HepG2 (cell line): ENCODE measurements at regions not wholly inside any gene's neighbourhood (a gene's known extent, or its start where the extent isn't known, plus 50 kb on each side); places are given as distances from the start of the nearest gene placed in this dataset.

Experiments
- ATAC-seq: fragments of 200-7000 bp; cut with Tn5 transposase; 3 replicates; pipeline ENCODE4 v1.9.1; 2020; ENCODE audit warnings: mild to moderate bottlenecking, moderate library complexity
- BruUV-seq: library from RNA; stranded (reverse); fragments of 400-500 nt; replicated peaks from 2 replicates; lab custom pipeline; 2021; lab: Mats Ljungman, UMichigan
- CTCF ChIA-PET: fragments of 300-600 bp; formaldehyde crosslinking; extraction: SDS; loops from one replicate; lab custom pipeline; 2021; ENCODE audit warnings: low total read pairs, inconsistent platforms, low intra/inter-chr PET ratio; lab: Yijun Ruan, JAX
- POLR2A ChIA-PET: fragments of 350-600 bp; sonication (Branson Sonifier 250); formaldehyde crosslinking; loops from one replicate; lab custom pipeline; 2020; ENCODE audit warnings: antibody characterized with exemption, inconsistent platforms; lab: Yijun Ruan, JAX
- DNase-seq: peaks from one replicate; pipeline ENCODE4 v3.0.0-alpha.2; 2015; ENCODE audit warnings: low spot score
- FAIRE-seq: peaks from 3 replicates; lab custom pipeline; 2011; peaks lifted over from hg19 to GRCh38; lab: Jason Lieb, UNC
- H2AFZ ChIP-seq: one replicate; pipeline ENCODE4 v1.6.1; 2011; ENCODE audit warnings: low read length, inconsistent platforms
- H3K27ac ChIP-seq: fragments of 300-600 bp; 3 replicates; pipeline ENCODE4 v1.8.0; 2011; ENCODE audit warnings: mixed run types, mild to moderate bottlenecking, mixed read lengths, low read length, inconsistent platforms; ENCODE audit not compliant: insufficient read depth; ENCODE audit errors: extremely low read length
- H3K27me3 ChIP-seq, 2 experiments: fragments of 200-600 bp in 1 of 2; 2 replicates in 1 of 2; 3 replicates in 1 of 2; pipeline versions ENCODE4 v1.6.0 to v1.8.0; 2011; ENCODE audit warnings: low read length in 2 of 2, mild to moderate bottlenecking in 2 of 2, moderate library complexity in 2 of 2, inconsistent platforms in 1 of 2; ENCODE audit not compliant: insufficient read depth in 2 of 2, control insufficient read depth in 1 of 2
- H3K36me3 ChIP-seq, 2 experiments: fragments of 200-600 bp in 1 of 2; replicated peaks in 1 of 2; 2 replicates in 1 of 2; 3 replicates in 1 of 2; pipeline versions ENCODE4 v1.5.1 to v1.8.0; 2011; ENCODE audit warnings: low read length in 2 of 2, inconsistent platforms in 1 of 2; ENCODE audit not compliant: insufficient read depth in 2 of 2, control insufficient read depth in 1 of 2
- H3K4me1 ChIP-seq: 2 replicates; pipeline ENCODE4 v1.5.1; 2012; ENCODE audit warnings: low read length, inconsistent platforms; ENCODE audit not compliant: insufficient read depth
- H3K4me2 ChIP-seq: 2 replicates; pipeline ENCODE4 v1.6.0; 2011; ENCODE audit warnings: low read depth, low read length, inconsistent platforms
- H3K4me3 ChIP-seq, 3 experiments: fragments of 200-600 bp in 1 of 3; sonication (generic), shearing (Covaris generic) in 1 of 3; replicated peaks in 1 of 3; 2 replicates each; pipeline ENCODE4 v1.5.1; 2011 to 2016; ENCODE audit warnings: low read length in 3 of 3, inconsistent platforms in 2 of 3, low read depth in 2 of 3, mild to moderate bottlenecking in 2 of 3, control low read depth in 1 of 3, mixed read lengths in 1 of 3; ENCODE audit not compliant: insufficient read depth in 1 of 3
- H3K79me2 ChIP-seq: one replicate; pipeline ENCODE4 v1.6.1; 2011; ENCODE audit warnings: low read length, inconsistent platforms; ENCODE audit not compliant: insufficient read depth
- H3K9ac ChIP-seq: 2 replicates; pipeline ENCODE4 v1.6.0; 2011; ENCODE audit warnings: mild to moderate bottlenecking, low read depth, low read length, inconsistent platforms; ENCODE audit not compliant: insufficient read depth
- H3K9me3 ChIP-seq: 2 replicates; pipeline ENCODE4 v1.5.1; 2012; ENCODE audit warnings: mild to moderate bottlenecking, low read length
- H4K20me1 ChIP-seq: 2 replicates; pipeline ENCODE4 v1.6.0; 2011; ENCODE audit warnings: inconsistent platforms, mild to moderate bottlenecking, low read length, moderate library complexity; ENCODE audit not compliant: insufficient read depth
- ATF4 ChIP-seq, 2 experiments: fragments of 450-650 bp in 1 of 2; sonication (generic) in 1 of 2; formaldehyde crosslinking; IDR thresholded peaks; 2 replicates each; pipeline versions ENCODE4 v1.5.0 to v1.8.0; 2020 to 2022; ENCODE audit warnings: mild to moderate bottlenecking in 1 of 2, missing genetic modification reagents in 1 of 2
- CC2D1A ChIP-seq: sonication (generic); formaldehyde crosslinking; IDR thresholded peaks from 2 replicates; pipeline ENCODE4 v1.8.1; 2023; ENCODE audit warnings: mild to moderate bottlenecking, missing genetic modification reagents
- CHD2 ChIP-seq: IDR thresholded peaks from 2 replicates; pipeline ENCODE4 v1.6.1; 2011; ENCODE audit warnings: low read depth, low read length, improper control_type of control experiment
- CREM ChIP-seq, 2 experiments: sonication (generic) in 1 of 2; formaldehyde crosslinking in 1 of 2; IDR thresholded peaks; 2 replicates each; pipeline versions ENCODE4 v1.4.0 to v1.6.1; 2016 to 2020; ENCODE audit warnings: antibody characterized with exemption in 1 of 2, mild to moderate bottlenecking in 1 of 2, missing genetic modification reagents in 1 of 2
- ERF ChIP-seq: IDR thresholded peaks from 2 replicates; pipeline ENCODE4 v1.6.1; 2018; ENCODE audit warnings: missing biosample characterization, missing genetic modification reagents
- HMGXB4 ChIP-seq, 2 experiments: sonication (generic) in 1 of 2; formaldehyde crosslinking in 1 of 2; IDR thresholded peaks; 2 replicates each; pipeline versions ENCODE4 v1.4.0 to v1.6.1; 2018 to 2020; ENCODE audit warnings: missing genetic modification reagents in 2 of 2, borderline replicate concordance in 1 of 2, low read depth in 1 of 2, mild to moderate bottlenecking in 1 of 2, missing biosample characterization in 1 of 2
- KLF11 ChIP-seq: IDR thresholded peaks from 2 replicates; pipeline ENCODE4 v1.6.1; 2016; ENCODE audit warnings: missing compliant biosample characterization
- KMT2B ChIP-seq: IDR thresholded peaks from 2 replicates; pipeline ENCODE4 v1.6.1; 2016; ENCODE audit warnings: missing genetic modification reagents, missing compliant biosample characterization
- LBX2 ChIP-seq: sonication (generic); formaldehyde crosslinking; IDR thresholded peaks from 2 replicates; pipeline ENCODE4 v1.5.0; 2020; ENCODE audit warnings: missing genetic modification reagents, mild to moderate bottlenecking, borderline replicate concordance
- PAF1 ChIP-seq: IDR thresholded peaks from 2 replicates; pipeline ENCODE4 v1.6.1; 2016; ENCODE audit warnings: missing genetic modification reagents, missing compliant biosample characterization
- PHF21A ChIP-seq: sonication (generic); formaldehyde crosslinking; IDR thresholded peaks from 2 replicates; pipeline ENCODE4 v1.5.0; 2020; ENCODE audit warnings: mild to moderate bottlenecking, missing genetic modification reagents
- SCMH1 ChIP-seq: sonication (generic); formaldehyde crosslinking; IDR thresholded peaks from 2 replicates; pipeline ENCODE4 v1.9.0; 2021; ENCODE audit warnings: missing genetic modification reagents, mild to moderate bottlenecking, borderline replicate concordance
- ZBTB43 ChIP-seq: sonication (generic); formaldehyde crosslinking; conservative IDR thresholded peaks from 2 replicates; pipeline ENCODE4 v1.4.0; 2020; ENCODE audit warnings: missing genetic modification reagents
- ZNF333 ChIP-seq: sonication (generic); formaldehyde crosslinking; IDR thresholded peaks from 2 replicates; pipeline ENCODE4 v1.4.0; 2020; ENCODE audit warnings: mild to moderate bottlenecking, missing genetic modification reagents, borderline replicate concordance
- ZNF550 ChIP-seq: sonication (generic); formaldehyde crosslinking; IDR thresholded peaks from 2 replicates; pipeline ENCODE4 v1.4.0; 2020; ENCODE audit warnings: mild to moderate bottlenecking, missing genetic modification reagents, borderline replicate concordance
- ZNF598 ChIP-seq: sonication (generic); formaldehyde crosslinking; IDR thresholded peaks from 2 replicates; pipeline ENCODE4 v1.5.1; 2020; ENCODE audit warnings: mild to moderate bottlenecking, missing genetic modification reagents, borderline replicate concordance
- WGBS: methylation state at CpG from one replicate; pipeline ENCODE4 v1.1.6; 2017; ENCODE audit warnings: low lambda C conversion rate; 5-methylcytosine and 5-hydroxymethylcytosine counted together
- in situ Hi-C: cut with HindIII; loops from 2 replicates; pipeline ENCODE4 v1.10.0; 2017; ENCODE audit warnings: low pct_unique_long_range_greater_than_20kb; ENCODE audit not compliant: extremely low pct_ligation_motif_present
- intact Hi-C: fragments of 100-400 bp; cut with micrococcal nuclease; formaldehyde crosslinking; loops from one replicate; pipeline ENCODE4 v1.10.0; 2022; ENCODE audit not compliant: unreplicated experiment

- TF ChIP-seq ZBTB43 (CRISPR knock-in tag), result no peak
Measured at GRCh38 chrX:13220916-13221315, 98.9 kb downstream of the ATXN3L start (continued).

- CTCF ChIA-PET, result no interaction called here
- TF ChIP-seq ATF4 (CRISPR knock-in tag; IDR thresholded peaks at IDR 0.05), result no peak
- no peak for TF ChIP-seq CREM (IDR thresholded peaks at IDR 0.05)
- TF ChIP-seq CREM (CRISPR knock-in tag; IDR thresholded peaks at IDR 0.05), result no peak
- no peak for TF ChIP-seq ERF
- no peak for TF ChIP-seq KLF11 (CRISPR knock-in tag)
- no peak for TF ChIP-seq PAF1
- no peak for TF ChIP-seq KMT2B (CRISPR knock-in tag)
- TF ChIP-seq HMGXB4 (CRISPR knock-in tag; IDR thresholded peaks at IDR 0.05; ENCODE audit: borderline replicate concordance in 1 of 2, low read depth in 1 of 2), result no peak
- TF ChIP-seq ZNF550, result no peak
- TF ChIP-seq CC2D1A (CRISPR knock-in tag), result no peak
- TF ChIP-seq SCMH1 (CRISPR knock-in tag), result no peak
- TF ChIP-seq ZNF598 (CRISPR knock-in tag), result no peak
- TF ChIP-seq LBX2 (CRISPR knock-in tag), result no peak
- TF ChIP-seq PHF21A, result no peak
- no peak for TF ChIP-seq CHD2
- TF ChIP-seq ZNF333, result no peak
Measured at GRCh38 chrX:13219991-13220764, 99.7 kb downstream of the ATXN3L start.

More at GRCh38 chrX:13219991-13220764, 99.7 kb downstream of the ATXN3L start:
- Histone ChIP-seq H3K27ac (no peak overlapping the region), H3K9me3 (no peaks in the 10 kb centered on the region), H3K4me1 (no peaks in the 10 kb centered on the region), H3K79me2 (no peaks in the 10 kb centered on the region), H2AFZ (no peak overlapping the region), H3K4me3 (no peak overlapping the region), H4K20me1 (no peaks in the 10 kb centered on the region), H3K27me3 (no peaks in the 10 kb centered on the region), H3K4me2 (no peak overlapping the region), H3K36me3 (no peaks in the 10 kb centered on the region), H3K9ac (no peak overlapping the region)
- intact Hi-C loops, result no loop called here
- BruUV-seq, result no TSS peak
- POLR2A ChIA-PET, result no interaction called here
- in situ Hi-C loops, result no loop called here
- ATAC-seq (no peak), FAIRE-seq (no peak), DNase-seq (no peak)
- 2% methylated on average over 2 of the region's 2 CpGs for WGBS
